ENCODE measurements at regions not wholly inside any gene's neighbourhood (a gene's known extent, or its start where the extent isn't known, plus 50 kb on each side); places are given as distances from the start of the nearest gene placed in this dataset.

- TF ChIP-seq CTCF (IDR thresholded peaks at IDR 0.05) (no peak), EMX1 (CRISPR knock-in tag; IDR thresholded peaks at IDR 0.05) (no peak), SP1 (CRISPR knock-in tag; conservative IDR thresholded peaks at IDR 0.05) (no peak), STAT6 (CRISPR knock-in tag; conservative IDR thresholded peaks at IDR 0.05; ENCODE audit: low read depth) (no peak), OVOL2 (CRISPR knock-in tag; IDR thresholded peaks at IDR 0.05; ENCODE audit: borderline replicate concordance) (no peak), E2F4 (CRISPR knock-in tag; IDR thresholded peaks at IDR 0.05; ENCODE audit: borderline replicate concordance, low read depth) (no peak), TCF7 (CRISPR knock-in tag; IDR thresholded peaks at IDR 0.05; ENCODE audit: low read depth) (no peak), TEAD4 (CRISPR knock-in tag; IDR thresholded peaks at IDR 0.05) (no peak), ELF4 (CRISPR knock-in tag; IDR thresholded peaks at IDR 0.05; ENCODE audit: low read depth) (no peak), NFATC4 (CRISPR knock-in tag; IDR thresholded peaks at IDR 0.05) (no peak), NFE2L1 (CRISPR knock-in tag; IDR thresholded peaks at IDR 0.05) (no peak)
- TF ChIP-seq, protein P1, sequence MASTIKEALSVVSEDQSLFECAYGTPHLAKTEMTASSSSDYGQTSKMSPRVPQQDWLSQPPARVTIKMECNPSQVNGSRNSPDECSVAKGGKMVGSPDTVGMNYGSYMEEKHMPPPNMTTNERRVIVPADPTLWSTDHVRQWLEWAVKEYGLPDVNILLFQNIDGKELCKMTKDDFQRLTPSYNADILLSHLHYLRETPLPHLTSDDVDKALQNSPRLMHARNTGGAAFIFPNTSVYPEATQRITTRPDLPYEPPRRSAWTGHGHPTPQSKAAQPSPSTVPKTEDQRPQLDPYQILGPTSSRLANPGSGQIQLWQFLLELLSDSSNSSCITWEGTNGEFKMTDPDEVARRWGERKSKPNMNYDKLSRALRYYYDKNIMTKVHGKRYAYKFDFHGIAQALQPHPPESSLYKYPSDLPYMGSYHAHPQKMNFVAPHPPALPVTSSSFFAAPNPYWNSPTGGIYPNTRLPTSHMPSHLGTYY (CRISPR knock-in tag; IDR thresholded peaks at IDR 0.05), result no peak
- TF ChIP-seq, protein P2, sequence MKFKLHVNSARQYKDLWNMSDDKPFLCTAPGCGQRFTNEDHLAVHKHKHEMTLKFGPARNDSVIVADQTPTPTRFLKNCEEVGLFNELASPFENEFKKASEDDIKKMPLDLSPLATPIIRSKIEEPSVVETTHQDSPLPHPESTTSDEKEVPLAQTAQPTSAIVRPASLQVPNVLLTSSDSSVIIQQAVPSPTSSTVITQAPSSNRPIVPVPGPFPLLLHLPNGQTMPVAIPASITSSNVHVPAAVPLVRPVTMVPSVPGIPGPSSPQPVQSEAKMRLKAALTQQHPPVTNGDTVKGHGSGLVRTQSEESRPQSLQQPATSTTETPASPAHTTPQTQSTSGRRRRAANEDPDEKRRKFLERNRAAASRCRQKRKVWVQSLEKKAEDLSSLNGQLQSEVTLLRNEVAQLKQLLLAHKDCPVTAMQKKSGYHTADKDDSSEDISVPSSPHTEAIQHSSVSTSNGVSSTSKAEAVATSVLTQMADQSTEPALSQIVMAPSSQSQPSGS (CRISPR knock-in tag; IDR thresholded peaks at IDR 0.05; ENCODE audit: borderline replicate concordance, low read depth), result no peak
- TF ChIP-seq, protein P3, sequence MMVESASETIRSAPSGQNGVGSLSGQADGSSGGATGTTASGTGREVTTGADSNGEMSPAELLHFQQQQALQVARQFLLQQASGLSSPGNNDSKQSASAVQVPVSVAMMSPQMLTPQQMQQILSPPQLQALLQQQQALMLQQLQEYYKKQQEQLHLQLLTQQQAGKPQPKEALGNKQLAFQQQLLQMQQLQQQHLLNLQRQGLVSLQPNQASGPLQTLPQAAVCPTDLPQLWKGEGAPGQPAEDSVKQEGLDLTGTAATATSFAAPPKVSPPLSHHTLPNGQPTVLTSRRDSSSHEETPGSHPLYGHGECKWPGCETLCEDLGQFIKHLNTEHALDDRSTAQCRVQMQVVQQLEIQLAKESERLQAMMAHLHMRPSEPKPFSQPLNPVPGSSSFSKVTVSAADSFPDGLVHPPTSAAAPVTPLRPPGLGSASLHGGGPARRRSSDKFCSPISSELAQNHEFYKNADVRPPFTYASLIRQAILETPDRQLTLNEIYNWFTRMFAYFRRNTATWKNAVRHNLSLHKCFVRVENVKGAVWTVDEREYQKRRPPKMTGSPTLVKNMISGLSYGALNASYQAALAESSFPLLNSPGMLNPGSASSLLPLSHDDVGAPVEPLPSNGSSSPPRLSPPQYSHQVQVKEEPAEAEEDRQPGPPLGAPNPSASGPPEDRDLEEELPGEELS (CRISPR knock-in tag; IDR thresholded peaks at IDR 0.05), result no peak
Observed at GRCh38 chr14:52148371-52148770, 79.5 kb upstream of the NID2 start.
